ENCODE measurements at regions not wholly inside any gene's neighbourhood (a gene's known extent, or its start where the extent isn't known, plus 50 kb on each side); places are given as distances from the start of the nearest gene placed in this dataset.

DNA sequence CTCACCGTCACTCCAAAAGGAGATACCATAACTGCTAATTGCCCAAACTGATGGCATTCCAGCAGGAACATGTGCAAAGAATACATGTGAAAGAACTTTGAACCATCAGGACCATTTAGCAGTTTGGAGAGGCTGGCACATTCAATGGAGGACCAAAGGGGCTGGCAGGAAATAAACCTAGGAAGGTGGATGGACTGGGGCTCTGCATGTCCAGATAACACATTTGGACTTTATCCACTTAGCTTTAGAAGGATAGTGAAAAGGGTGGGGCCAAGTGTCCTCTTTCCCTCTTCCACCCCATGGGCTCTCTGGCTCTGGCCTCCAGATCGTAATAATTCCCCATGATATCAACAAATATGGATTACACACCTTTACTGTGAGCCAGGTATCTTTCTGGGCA, 58.8 kb upstream of the CALM2 start:
- Histone ChIP-seq H3K9me3 (ENCODE audit: low read length) (no peaks in the 10 kb centered on the region), H3K4me3 (ENCODE audit: low read length) (no peak overlapping the region), H2AFZ (ENCODE audit: low read depth, low read length) (no peak overlapping the region), H3K27me3 (ENCODE audit: insufficient read depth, low read length) (no peaks in the 10 kb centered on the region), H3K4me1 (ENCODE audit: insufficient read depth, low read length) (peaks cover 62% of the 10 kb centered on the region), H3K36me3 (ENCODE audit: insufficient read depth, low read length) (no peaks in the 10 kb centered on the region)

DNA sequence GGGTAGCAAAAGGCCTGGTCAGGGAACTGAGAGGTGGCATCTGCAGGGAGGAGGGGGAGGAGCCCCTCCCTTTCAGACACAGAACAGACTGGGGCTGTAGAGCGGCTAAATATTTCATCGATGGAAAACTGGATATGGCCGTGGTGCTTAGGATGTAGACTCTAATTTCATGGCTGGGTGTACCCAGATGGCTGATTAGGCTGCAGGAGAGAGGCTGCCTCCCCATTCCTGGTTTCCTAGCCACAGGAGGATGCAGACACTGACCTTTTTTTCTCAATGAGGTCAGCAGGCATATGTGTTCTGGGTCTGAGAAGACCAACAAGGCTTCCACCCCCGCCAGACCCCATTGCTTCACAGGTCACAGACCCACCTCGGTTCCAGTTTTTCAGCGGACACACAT, 58.1 kb upstream of the CALM2 start:
- H2AFZ ChIP-seq (ENCODE audit: low read depth, low read length) = no peak overlapping the region
- H3K4me1 ChIP-seq (ENCODE audit: insufficient read depth, low read length) = peaks cover 56% of the 10 kb centered on the region
- H3K27me3 ChIP-seq (ENCODE audit: insufficient read depth, low read length) = no peaks in the 10 kb centered on the region
- no peaks in the 10 kb centered on the region for H3K36me3 ChIP-seq (ENCODE audit: insufficient read depth, low read length)
- H3K9me3 ChIP-seq (ENCODE audit: low read length) = no peaks in the 10 kb centered on the region
- no peak overlapping the region for H3K4me3 ChIP-seq (ENCODE audit: low read length)

DNA sequence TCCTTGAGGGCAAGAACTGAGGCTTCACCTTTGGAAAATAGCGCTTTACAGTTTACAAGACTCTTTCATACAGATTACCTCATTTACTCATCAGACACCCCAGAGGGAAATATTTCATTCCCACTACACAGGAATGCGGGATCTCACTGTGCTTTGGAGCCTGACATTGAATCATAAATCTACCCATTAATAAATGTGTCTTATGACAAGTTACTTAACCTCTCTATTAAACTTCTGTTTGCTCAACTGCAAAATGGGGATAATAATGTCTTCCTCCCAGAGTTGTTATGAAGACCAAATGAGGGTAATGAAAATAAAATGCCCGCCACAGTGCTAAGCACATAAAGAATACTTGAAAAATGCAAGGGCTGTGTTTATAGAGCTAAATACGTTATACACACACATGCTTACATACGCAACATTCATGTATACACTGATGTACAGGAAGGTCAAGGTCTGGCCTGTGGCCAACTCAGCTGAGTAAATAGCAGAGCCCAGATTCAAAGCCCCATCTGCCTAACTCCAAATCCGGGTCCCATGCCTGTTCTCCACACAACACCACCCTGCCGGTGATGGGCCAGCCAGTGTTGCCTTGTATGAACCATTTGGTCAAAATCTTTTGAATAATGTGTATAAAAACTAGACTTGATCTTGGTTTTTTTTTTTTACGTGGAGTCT, 56.6 kb upstream of the CALM2 start:
- H3K9me3 ChIP-seq (ENCODE audit: low read length) = no peaks in the 10 kb centered on the region
- no peaks in the 10 kb centered on the region for H3K36me3 ChIP-seq (ENCODE audit: insufficient read depth, low read length)
- H3K4me1 ChIP-seq (ENCODE audit: insufficient read depth, low read length) = peaks cover 50% of the 10 kb centered on the region
- no peak overlapping the region for H3K4me3 ChIP-seq (ENCODE audit: low read length)
- H2AFZ ChIP-seq (ENCODE audit: low read depth, low read length) = no peak overlapping the region
- no peaks in the 10 kb centered on the region for H3K27me3 ChIP-seq (ENCODE audit: insufficient read depth, low read length)

- Histone ChIP-seq H3K4me1 (ENCODE audit: insufficient read depth, low read length) (peaks cover 55% of the 10 kb centered on the region), H3K9me3 (ENCODE audit: low read length) (no peaks in the 10 kb centered on the region), H3K36me3 (ENCODE audit: insufficient read depth, low read length) (no peaks in the 10 kb centered on the region)
These were observed 54.1 kb upstream of the CALM2 start for GRCh38 chr2:47230418-47230817.

GRCh38 chr2:47227532-47228279, 51.4 kb upstream of the CALM2 start:
- Histone ChIP-seq H3K9me3 (ENCODE audit: low read length) (no peaks in the 10 kb centered on the region), H2AFZ (ENCODE audit: low read depth, low read length) (no peak overlapping the region), H3K4me1 (ENCODE audit: insufficient read depth, low read length) (peaks cover 43% of the 10 kb centered on the region), H3K4me3 (ENCODE audit: low read length) (peak overlapping the region; percentile 28), H3K36me3 (ENCODE audit: insufficient read depth, low read length) (no peaks in the 10 kb centered on the region), H3K27me3 (ENCODE audit: insufficient read depth, low read length) (no peaks in the 10 kb centered on the region)

More at GRCh38 chr2:47230418-47230817, 54.1 kb upstream of the CALM2 start:
- Histone ChIP-seq H2AFZ (ENCODE audit: low read depth, low read length) (no peak overlapping the region), H3K27me3 (ENCODE audit: insufficient read depth, low read length) (no peaks in the 10 kb centered on the region), H3K4me3 (ENCODE audit: low read length) (no peak overlapping the region)

GRCh38 chr2:47226923-47227220, 50.6 kb upstream of the CALM2 start:
- Histone ChIP-seq H3K4me1 (ENCODE audit: insufficient read depth, low read length) (peaks cover 45% of the 10 kb centered on the region), H3K4me3 (ENCODE audit: low read length) (no peak overlapping the region), H3K27me3 (ENCODE audit: insufficient read depth, low read length) (no peaks in the 10 kb centered on the region), H2AFZ (ENCODE audit: low read depth, low read length) (no peak overlapping the region), H3K36me3 (ENCODE audit: insufficient read depth, low read length) (no peaks in the 10 kb centered on the region), H3K9me3 (ENCODE audit: low read length) (no peaks in the 10 kb centered on the region)

DNA sequence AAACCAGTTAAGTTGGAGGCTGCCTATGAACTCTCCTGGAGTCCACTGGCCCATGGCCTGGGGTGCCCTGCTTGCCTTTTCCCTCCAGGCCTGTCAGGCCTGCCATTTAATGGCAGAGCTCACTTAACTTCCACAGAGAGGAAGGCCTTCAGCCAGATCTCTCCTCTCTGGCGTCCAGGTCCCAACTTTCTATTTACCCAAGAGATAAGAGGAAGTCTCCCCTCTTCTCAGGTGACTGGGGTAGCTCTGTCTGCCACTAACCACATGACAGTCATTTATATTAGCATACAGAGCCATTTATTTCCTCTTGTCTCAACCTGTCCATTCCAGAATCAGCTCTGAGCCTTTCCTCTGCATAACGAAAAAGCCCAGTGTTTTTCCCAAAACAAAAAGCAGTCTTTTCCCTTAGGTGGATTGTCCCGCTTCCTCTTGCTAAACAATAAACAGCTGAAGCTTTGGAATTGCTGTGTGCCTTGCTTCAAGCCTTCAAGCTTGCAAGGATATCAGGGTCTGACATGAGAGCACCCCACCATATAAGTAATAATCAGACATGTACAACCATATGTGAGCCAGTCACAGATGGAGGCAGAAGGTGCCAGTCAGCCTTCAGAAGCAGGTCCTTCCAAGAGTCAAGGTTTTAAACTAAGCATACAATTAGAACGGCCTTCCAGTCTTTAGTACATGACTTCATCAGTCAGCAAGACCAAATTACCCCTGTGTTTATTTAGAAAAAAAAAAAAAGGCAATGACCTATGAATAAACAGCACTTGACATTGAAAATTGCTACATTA, 50.0 kb upstream of the CALM2 start:
- H2AFZ ChIP-seq (ENCODE audit: low read depth, low read length) = no peak overlapping the region
- H3K9me3 ChIP-seq (ENCODE audit: low read length) = no peaks in the 10 kb centered on the region
- H3K27me3 ChIP-seq (ENCODE audit: insufficient read depth, low read length) = no peaks in the 10 kb centered on the region
- H3K36me3 ChIP-seq (ENCODE audit: insufficient read depth, low read length) = no peaks in the 10 kb centered on the region
- no peak overlapping the region for H3K4me3 ChIP-seq (ENCODE audit: low read length)
- H3K4me1 ChIP-seq (ENCODE audit: insufficient read depth, low read length) = peaks cover 45% of the 10 kb centered on the region
